NCI-H2171 treated with DMSO at 0.1 percent for 48 hours (cell line): ENCODE measurements at regions not wholly inside any gene's neighbourhood (a gene's known extent, or its start where the extent isn't known, plus 50 kb on each side); places are given as distances from the start of the nearest gene placed in this dataset.

Source experiments
- DNase-seq: peaks from one replicate; lab custom pipeline; 2025; lab: John Stamatoyannopoulos, UW

DNA sequence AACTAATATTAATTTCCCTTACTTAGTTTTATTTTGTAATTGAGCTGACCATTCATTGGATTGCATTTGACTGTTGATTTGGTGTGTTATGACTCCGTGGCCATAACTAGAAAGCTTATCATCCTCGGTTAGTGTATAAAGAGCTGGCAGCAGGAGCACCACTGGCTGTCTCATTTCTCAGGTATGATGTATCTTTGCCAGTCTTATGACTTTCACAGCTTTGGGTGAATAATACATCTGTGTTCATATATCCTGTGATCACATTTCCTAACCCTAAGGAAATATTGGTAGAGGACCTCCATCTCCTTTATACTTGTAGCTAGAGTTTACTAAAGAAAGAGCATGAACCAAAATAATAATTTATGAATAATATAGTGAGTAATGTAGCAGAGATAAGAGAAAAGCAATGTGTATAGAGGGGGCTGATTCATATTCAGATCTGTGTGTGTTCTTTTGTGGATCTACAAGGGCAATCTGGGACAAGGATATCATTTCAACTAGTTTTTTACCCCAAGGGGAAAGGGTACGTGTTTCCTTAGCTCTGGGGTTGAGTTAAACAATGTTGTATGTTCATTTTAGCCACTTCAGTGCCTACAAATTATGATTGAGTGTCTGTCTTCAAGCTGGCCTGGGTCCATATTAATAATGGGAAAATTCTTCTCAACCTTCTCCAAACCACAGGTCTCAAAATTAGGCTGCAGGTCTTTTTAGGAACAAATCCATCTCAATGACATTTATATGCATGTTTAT lies 901.7 kb downstream of the NTRK3 start:
- DNase-seq, result no peak

GRCh38 chr15:87349181-87349580 lies 907.4 kb downstream of the NTRK3 start:
- DNase-seq, result no peak

DNA sequence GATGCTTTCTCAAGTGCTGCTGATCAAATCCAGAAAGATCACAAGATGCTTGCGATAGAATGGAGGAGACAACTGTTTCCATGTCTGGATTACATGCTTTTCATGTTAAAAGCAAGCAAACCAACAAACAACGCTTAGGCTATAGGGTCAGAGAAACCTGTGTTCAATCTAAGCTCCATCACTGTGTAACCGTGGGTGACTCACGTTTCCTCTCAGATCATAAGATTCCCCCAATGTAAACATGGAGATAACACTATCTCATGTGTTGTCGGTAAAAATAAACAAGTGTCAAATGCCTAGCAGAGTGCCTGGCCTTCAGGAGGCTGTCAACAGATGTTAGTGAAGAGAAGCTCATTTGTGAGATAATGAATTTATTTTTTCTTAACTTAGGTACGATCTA lies 907.8 kb downstream of the NTRK3 start:
- peak; percentile 15 for DNase-seq

DNA sequence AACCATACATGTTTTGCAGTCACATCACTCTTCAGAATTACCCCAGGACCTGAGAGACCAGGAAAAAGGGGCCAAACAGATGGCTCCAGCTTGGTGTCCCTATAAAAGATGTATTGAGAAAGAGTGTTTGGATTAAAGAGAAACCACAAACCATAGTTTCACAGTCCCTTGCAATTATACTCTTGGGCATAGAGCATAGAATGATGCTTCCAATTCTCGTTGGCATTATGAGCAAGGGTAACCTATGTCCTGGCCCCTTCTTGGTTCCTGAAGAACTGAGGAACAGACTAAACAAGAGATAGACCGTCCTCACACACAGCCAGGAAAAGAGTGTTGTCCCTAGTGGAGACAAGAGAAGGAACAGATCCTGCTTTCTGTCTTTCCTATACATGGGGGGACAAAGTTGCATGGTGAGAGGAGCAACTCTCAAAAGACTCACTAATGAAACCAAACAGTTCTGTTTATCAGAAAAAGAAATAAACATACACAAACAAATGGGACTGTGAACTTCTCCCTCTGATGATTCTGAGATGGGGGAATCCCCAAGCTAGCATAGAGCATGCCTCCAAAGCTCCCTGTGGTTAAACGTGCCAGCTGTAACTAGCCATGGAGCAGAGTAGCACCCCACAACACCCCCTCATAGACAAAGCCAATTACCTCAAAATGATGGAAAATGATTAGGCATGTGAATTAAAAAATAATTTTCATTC lies 908.6 kb downstream of the NTRK3 start:
- DNase-seq, result no peak

DNA sequence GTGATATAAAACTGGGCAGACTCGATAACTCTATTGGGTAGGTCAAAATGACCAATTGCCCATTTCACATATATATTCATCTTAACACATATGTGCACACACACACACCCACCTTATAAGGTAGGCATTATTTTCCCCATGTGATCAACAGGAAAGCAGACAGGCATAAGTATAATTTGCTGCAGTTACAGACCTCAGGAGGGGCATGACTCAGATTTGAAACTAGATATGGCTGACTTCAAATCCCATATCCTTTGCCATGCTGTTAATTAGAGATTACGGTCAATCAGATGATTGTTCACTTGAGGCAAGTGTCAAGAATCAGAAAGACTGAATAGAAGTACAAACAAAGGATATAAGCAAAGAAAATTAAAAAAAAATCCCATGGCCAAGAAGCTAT lies 910.6 kb downstream of the NTRK3 start:
- DNase-seq, result no peak

GRCh38 chr15:87343966-87344365 lies 912.6 kb downstream of the NTRK3 start:
- no peak for DNase-seq

- no peak for DNase-seq
These were observed 916.2 kb downstream of the NTRK3 start for GRCh38 chr15:87340370-87340769.

DNA sequence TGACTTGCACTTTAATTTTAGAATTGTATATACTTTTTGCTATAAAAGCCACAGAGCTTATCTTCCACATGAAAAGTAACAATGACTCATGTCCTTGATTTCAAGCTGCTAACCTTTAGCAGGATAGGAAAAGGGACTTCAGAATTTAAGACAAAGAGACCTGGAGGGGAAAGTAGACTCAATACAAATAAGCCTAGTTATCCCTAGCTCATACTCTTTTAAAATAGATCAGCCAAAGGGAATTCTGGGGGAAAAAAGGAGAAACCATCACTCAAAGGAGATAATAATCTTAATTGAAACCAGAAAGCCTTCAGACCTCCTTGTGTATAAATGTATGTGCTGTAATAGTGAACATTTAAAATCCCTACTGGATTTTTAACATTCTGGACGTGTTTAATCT lies 930.3 kb downstream of the NTRK3 start:
- no peak for DNase-seq

GRCh38 chr15:87322870-87323269 lies 933.7 kb downstream of the NTRK3 start:
- no peak for DNase-seq

- no peak for DNase-seq
These were observed 934.3 kb downstream of the NTRK3 start for GRCh38 chr15:87322265-87322664.

GRCh38 chr15:87317900-87318299 lies 938.6 kb downstream of the NTRK3 start:
- no peak for DNase-seq

DNA sequence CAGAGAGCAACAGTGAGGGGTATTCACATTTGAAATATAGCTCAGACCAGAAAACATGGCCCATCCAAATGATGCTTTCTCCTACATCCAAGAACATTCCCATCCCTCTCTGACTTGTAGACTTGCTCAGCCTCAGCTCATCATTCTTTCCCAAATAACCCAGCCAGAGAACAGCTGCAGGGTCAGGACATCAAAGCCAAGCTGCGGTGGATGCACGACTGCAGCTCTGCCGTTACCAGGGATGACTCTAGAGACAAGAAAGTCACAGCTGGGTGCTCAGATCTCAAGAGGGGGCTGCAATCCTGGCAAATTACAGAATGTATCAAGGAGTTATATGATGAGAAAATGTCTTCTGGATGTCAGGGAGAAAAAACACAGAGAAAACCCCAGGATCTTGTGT lies 944.3 kb downstream of the NTRK3 start:
- DNase-seq, result no peak

GRCh38 chr15:87300146-87300545 lies 956.4 kb downstream of the NTRK3 start:
- DNase-seq, result no peak

- DNase-seq, result no peak
These were observed 961.7 kb downstream of the NTRK3 start for GRCh38 chr15:87294854-87295253.

GRCh38 chr15:87293031-87293430 lies 963.5 kb downstream of the NTRK3 start:
- DNase-seq, result no peak

GRCh38 chr15:87287156-87287555 lies 969.4 kb downstream of the NTRK3 start:
- no peak for DNase-seq

DNA sequence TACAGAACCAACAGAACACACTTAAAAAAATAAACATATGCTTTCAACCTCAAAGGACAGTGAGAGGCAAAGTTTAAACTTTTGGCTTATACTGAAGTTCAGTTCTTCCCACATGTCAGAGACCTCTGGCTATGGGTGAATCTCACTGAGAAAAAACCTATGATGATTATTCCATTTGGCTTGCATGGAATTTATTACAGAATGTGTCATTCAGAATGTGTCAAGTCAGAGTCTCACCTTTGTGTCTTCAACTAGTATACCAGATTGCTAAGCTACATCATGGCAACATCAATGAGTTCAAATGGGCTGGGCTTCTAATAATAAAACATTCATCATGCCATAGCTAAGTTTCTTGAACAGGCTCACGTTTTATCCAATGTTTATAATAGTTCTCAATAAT lies 987.0 kb downstream of the NTRK3 start:
- DNase-seq, result no peak

GRCh38 chr15:87268675-87269074 lies 987.9 kb downstream of the NTRK3 start:
- DNase-seq, result no peak

DNA sequence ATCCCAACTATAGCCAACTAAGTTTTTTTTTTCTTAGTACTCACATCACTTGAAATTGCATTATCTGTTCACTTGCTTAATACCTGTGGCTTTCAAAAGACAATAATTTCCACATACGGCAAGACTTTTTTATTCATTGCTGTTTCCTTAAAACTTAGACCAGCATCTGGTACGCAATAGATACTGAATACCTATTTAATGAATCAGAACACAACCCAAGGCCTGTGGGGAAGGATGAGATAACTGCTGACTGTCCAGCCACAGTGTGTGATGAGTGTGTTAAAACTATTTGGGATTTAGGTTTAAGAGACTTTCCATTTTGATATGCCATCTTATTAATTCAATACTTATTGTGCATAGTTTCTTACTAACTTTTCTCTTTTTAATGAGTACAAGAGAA lies 988.7 kb downstream of the NTRK3 start:
- no peak for DNase-seq

- no peak for DNase-seq
These were observed 992.7 kb downstream of the NTRK3 start for GRCh38 chr15:87263871-87264270.

DNA sequence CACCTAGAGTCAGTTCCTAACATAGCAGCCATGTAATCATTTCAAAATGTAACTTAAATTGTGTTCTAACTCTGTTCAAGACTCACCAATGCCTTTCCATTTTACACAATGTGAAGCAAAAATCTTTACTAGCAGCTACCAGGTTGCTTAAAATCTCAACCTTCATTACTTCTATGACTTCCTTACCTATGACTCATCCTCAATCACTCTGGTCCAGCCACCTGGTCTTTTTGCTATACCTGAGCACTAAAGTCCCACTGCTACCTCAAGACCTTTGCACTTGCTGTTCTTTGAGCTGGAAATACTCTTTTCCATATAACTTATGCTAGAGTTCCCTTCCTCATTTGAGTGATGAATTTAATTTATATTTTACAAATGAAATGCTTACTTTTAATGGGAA lies 993.2 kb downstream of the NTRK3 start:
- DNase-seq, result no peak

GRCh38 chr15:87245592-87245991 lies 1010.9 kb downstream of the NTRK3 start:
- DNase-seq, result no peak

DNA sequence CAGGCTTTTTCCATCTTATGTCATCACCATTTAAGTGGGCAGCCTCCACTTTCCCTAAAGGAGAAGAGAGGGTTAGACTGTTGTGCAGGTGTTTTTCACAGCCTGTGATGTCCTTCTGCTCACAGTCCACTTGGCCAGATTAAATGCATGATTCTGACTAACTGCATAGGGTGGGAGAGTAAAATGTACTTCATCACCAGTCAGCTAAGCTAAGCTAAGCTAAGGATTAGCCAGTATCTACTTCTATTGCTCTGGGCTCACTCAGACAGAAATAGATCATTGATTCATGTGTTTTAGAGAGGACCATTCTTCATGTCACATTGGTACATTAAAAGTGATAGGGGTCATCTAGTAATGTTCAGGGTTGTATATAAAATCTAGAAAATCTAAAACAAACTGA lies 1013.1 kb downstream of the NTRK3 start:
- no peak for DNase-seq
